ENCODE measurements at regions not wholly inside any gene's neighbourhood (a gene's known extent, or its start where the extent isn't known, plus 50 kb on each side); places are given as distances from the start of the nearest gene placed in this dataset.

- no peaks in the 10 kb centered on the region for H3K36me3 ChIP-seq (ENCODE audit: control insufficient read depth in 2 of 4, insufficient read depth in 4 of 4, low read length in 3 of 4)
- H3K4me1 ChIP-seq (replicated peaks in 1 of 4; ENCODE audit: control insufficient read depth in 3 of 4, insufficient read depth in 4 of 4, low read length in 3 of 4), result peaks cover 13 to 34% (median 19%) of the 10 kb centered on the region in 4 experiments
- 0 out of 2 replicates have a peak overlapping the region, but pooled peaks have one; percentile 28 for H3K18ac ChIP-seq (ENCODE audit: extremely low read depth, low read length)
- no peak overlapping the region for H4K91ac ChIP-seq (replicated peaks; ENCODE audit: insufficient read length, low read length)
- FAIRE-seq (no peak), DNase-seq (ENCODE audit: low read depth in 1 of 2, low spot score in 2 of 2) (no peak)
- ChIA-PET CTCF (ENCODE audit: partially characterized antibody) (interaction anchor here (0.6 to 3.8 kb wide), 2 partner anchors 23 to 69 kb away, joined by 3 to 15 read pairs; no protein-coding TSS in a partner anchor), POLR2A (ENCODE audit: partially characterized antibody) (no interaction called here)
- H3K9ac ChIP-seq (replicated peaks in 1 of 4; ENCODE audit: extremely low read depth in 1 of 4, low read depth in 3 of 4, low read length in 3 of 4), result no peak overlapping the region
- no peak overlapping the region for H2BK20ac ChIP-seq (ENCODE audit: low read length)
- WGBS, 2 experiments (ENCODE audit: extremely low coverage in 1 of 2, insufficient coverage in 1 of 2, insufficient read length in 1 of 2, insufficient replicate concordance in 2 of 2, low coverage in 1 of 2, low lambda C conversion rate in 2 of 2, missing lambda C conversion rate in 1 of 2), result 80% methylated on average over 5 of the region's 5 CpGs; no CpG with 5 or more reads in 1 of the 2 experiments
- H3K79me2 ChIP-seq (ENCODE audit: control insufficient read depth in 1 of 2, insufficient read depth in 2 of 2, low read length in 2 of 2), result no peaks in the 10 kb centered on the region
- H2BK120ac ChIP-seq (replicated peaks; ENCODE audit: low read depth, low read length), result no peak overlapping the region
- no peak overlapping the region for H3K56ac ChIP-seq (replicated peaks; ENCODE audit: insufficient read length, low read depth, low read length)
- H2AK5ac ChIP-seq (ENCODE audit: low read depth, low read length), result no peak overlapping the region
- H4K5ac ChIP-seq (ENCODE audit: insufficient read length, low read depth, low read length), result no peak overlapping the region
- H2BK15ac ChIP-seq (ENCODE audit: low read length), result no peak overlapping the region
- no peak overlapping the region for H2AFZ ChIP-seq (ENCODE audit: low read length)
- H3K27me3 ChIP-seq (replicated peaks in 1 of 4; ENCODE audit: control insufficient read depth in 3 of 4, extremely low read depth in 1 of 4, insufficient read depth in 3 of 4, low read length in 3 of 4), result peaks cover 0 to 2% (median 0%) of the 10 kb centered on the region in 4 experiments; a peak in 4 of 7 replicates
- H3K4me2 ChIP-seq (ENCODE audit: insufficient read depth in 1 of 2, low read depth in 2 of 2, low read length in 2 of 2), result no peak overlapping the region
- no peak overlapping the region for H3K14ac ChIP-seq (ENCODE audit: insufficient read length)
- no peak overlapping the region for H2BK12ac ChIP-seq (ENCODE audit: low read depth, low read length)
- H3K4ac ChIP-seq (replicated peaks; ENCODE audit: insufficient read length, low read depth, low read length), result no peak overlapping the region
- H3K79me1 ChIP-seq (ENCODE audit: low read depth, low read length), result no peaks in the 10 kb centered on the region
- no peak overlapping the region for H4K8ac ChIP-seq (ENCODE audit: extremely low read depth, insufficient read depth, low read length)
- no peak overlapping the region for H2BK5ac ChIP-seq (ENCODE audit: low read depth, low read length)
- no peak overlapping the region for H3K4me3 ChIP-seq (ENCODE audit: extremely low read depth in 1 of 4, insufficient read depth in 2 of 4, low read depth in 3 of 4, low read length in 4 of 4)
- no peaks in the 10 kb centered on the region for H4K20me1 ChIP-seq (replicated peaks in 1 of 2; ENCODE audit: control insufficient read depth in 1 of 2, insufficient read depth in 2 of 2, low read length in 2 of 2)
- no peaks in the 10 kb centered on the region for H3K23me2 ChIP-seq (ENCODE audit: low read depth, low read length)
- no peaks in the 10 kb centered on the region; a peak in 1 of 4 replicates for H3K9me3 ChIP-seq (ENCODE audit: insufficient read depth in 2 of 2, low read depth in 1 of 2, low read length in 1 of 2)
- H3K23ac ChIP-seq (ENCODE audit: insufficient read length), result no peak overlapping the region
- no peak overlapping the region for H3K27ac ChIP-seq (ENCODE audit: low read depth, low read length)
- no peak for TF ChIP-seq TEAD4 (IDR thresholded peaks at IDR 0.05; ENCODE audit: low read depth, low read length)
- TF ChIP-seq SRF (IDR thresholded peaks at IDR 0.05; ENCODE audit: low read depth, low read length), result no peak
- no peak for TF ChIP-seq CBX5 (IDR thresholded peaks at IDR 0.05; ENCODE audit: low read depth, low read length)
- no peak for TF ChIP-seq EGR1 (IDR thresholded peaks at IDR 0.05; ENCODE audit: borderline replicate concordance, low read depth, low read length)
- no peak for TF ChIP-seq POLR2A (IDR thresholded peaks at IDR 0.05; ENCODE audit: control extremely low read depth in 1 of 2, low read depth in 2 of 2, low read length in 2 of 2)
- no peak for TF ChIP-seq SP1 (IDR thresholded peaks at IDR 0.05; ENCODE audit: low read depth, low read length)
- no peak for TF ChIP-seq ATF3 (IDR thresholded peaks at IDR 0.05; ENCODE audit: insufficient read depth, low read depth, low read length)
- TF ChIP-seq YY1 (IDR thresholded peaks at IDR 0.05; ENCODE audit: low read depth, low read length), result no peak
- no peak for TF ChIP-seq RXRA (IDR thresholded peaks at IDR 0.05; ENCODE audit: insufficient read depth, low read depth, low read length)
- TF ChIP-seq ATF2 (IDR thresholded peaks at IDR 0.05; ENCODE audit: low read length), result no peak
- no peak for TF ChIP-seq ASH2L (IDR thresholded peaks at IDR 0.05; ENCODE audit: low read length)
- no peak for TF ChIP-seq CTBP2 (IDR thresholded peaks at IDR 0.05; ENCODE audit: borderline replicate concordance, insufficient read depth, insufficient read length, low read length)
- TF ChIP-seq SIN3A (conservative IDR thresholded peaks at IDR 0.05 in 1 of 2, IDR thresholded peaks at IDR 0.05 in 1 of 2; ENCODE audit: low read depth in 1 of 2, low read length in 2 of 2), result no peak
Observed at GRCh38 chr3:193946945-193947344, 189.0 kb upstream of the HES1 start.

Measured in H1 (cell line).